Lung (tissue), 11 donors: ENCODE measurements at regions not wholly inside any gene's neighbourhood (a gene's known extent, or its start where the extent isn't known, plus 50 kb on each side); places are given as distances from the start of the nearest gene placed in this dataset.
A peak's percentile ranks its signal among the peaks of the same experiment; 100 is the strongest.

Source experiments
- ATAC-seq: fragments of 200-7000 bp; cut with Tn5 transposase; one replicate; pipeline ENCODE4 v1.9.1; 2020; ENCODE audit warnings: moderate number of reproducible peaks; ENCODE audit not compliant: insufficient read depth, low FRiP score
- DNase-seq, 3 donors: peaks; one replicate each; pipeline ENCODE4 v3.0.0-alpha.2; 2013 to 2017
- H3K27ac ChIP-seq, 2 donors: one replicate each; pipeline ENCODE4 v1.5.1; 2013; ENCODE audit warnings: mild to moderate bottlenecking in 2 of 2, moderate library complexity in 2 of 2, control low read depth in 1 of 2, inconsistent platforms in 1 of 2, low read depth in 1 of 2, low read length in 1 of 2
- H3K27me3 ChIP-seq, 3 donors: one replicate each; pipeline ENCODE4 v1.5.1; 2013; ENCODE audit warnings: low read length in 2 of 3; ENCODE audit not compliant: control insufficient read depth in 3 of 3, insufficient read depth in 3 of 3
- H3K36me3 ChIP-seq, 4 donors: one replicate each; pipeline ENCODE4 v1.5.1; 2013; ENCODE audit warnings: low read length in 4 of 4, mild to moderate bottlenecking in 1 of 4, moderate library complexity in 1 of 4; ENCODE audit not compliant: control insufficient read depth in 4 of 4, insufficient read depth in 4 of 4
- H3K4me1 ChIP-seq, 5 donors: one replicate each; pipeline ENCODE4 v1.5.1; 2013; ENCODE audit warnings: low read length in 5 of 5, mild to moderate bottlenecking in 2 of 5, moderate library complexity in 1 of 5; ENCODE audit not compliant: control insufficient read depth in 5 of 5, insufficient read depth in 5 of 5
- H3K4me3 ChIP-seq: one replicate; pipeline ENCODE4 v1.5.1; 2013; ENCODE audit warnings: mild to moderate bottlenecking, control low read depth, moderate library complexity
- H3K9ac ChIP-seq, 2 donors: one replicate each; pipeline ENCODE4 v1.5.1; 2013; ENCODE audit warnings: low read length in 2 of 2, control low read depth in 1 of 2; ENCODE audit not compliant: insufficient read depth in 1 of 2
- H3K9me3 ChIP-seq, 4 donors: one replicate each; pipeline ENCODE4 v1.5.1; 2013; ENCODE audit warnings: low read length in 3 of 4, mild to moderate bottlenecking in 1 of 4, moderate library complexity in 1 of 4; ENCODE audit not compliant: control insufficient read depth in 4 of 4, insufficient read depth in 3 of 4
- CTCF ChIP-seq: IDR thresholded peaks from 2 replicates; pipeline ENCODE4 v1.5.1; 2012; ENCODE audit warnings: mild to moderate bottlenecking; ENCODE audit errors: control extremely low read depth, extremely low read depth
- WGBS, 2 donors: extraction: QIAGEN DNeasy Blood & Tissue Kit; methylation state at CpG; one replicate each; pipeline ENCODE4 v1.1.7; 2013; 5-methylcytosine and 5-hydroxymethylcytosine counted together
- donor health status: control.
- donor health status: control.
- donor health status: Bipolar disorder and iron deficiency.
- donor health status: healthy.
- donor health status: DM: yes; HTN: yes; CAD: no.

- DNase-seq (no peak), ATAC-seq (no peak)
- Histone ChIP-seq H3K4me3 (no peak overlapping the region), H3K36me3 (no peaks in the 10 kb centered on the region), H3K27me3 (no peaks in the 10 kb centered on the region), H3K27ac (no peak overlapping the region), H3K9ac (no peak overlapping the region), H3K9me3 (peaks cover 0 to 2% (median 0%) of the 10 kb centered on the region in 4 donors), H3K4me1 (no peaks in the 10 kb centered on the region)
- TF ChIP-seq CTCF = no peak
Observed at GRCh38 chr16:16798504-16798903, 419.6 kb downstream of the NPIPA7 start.

GRCh38 chr16:16805809-16806208 is 426.9 kb downstream of the NPIPA7 start:
- no peak overlapping the region for H3K27ac ChIP-seq
- no peak overlapping the region for H3K4me3 ChIP-seq
- H3K4me1 ChIP-seq = no peaks in the 10 kb centered on the region
- H3K9ac ChIP-seq = no peak overlapping the region
- peaks cover 0 to 5% (median 0%) of the 10 kb centered on the region in 3 donors for H3K27me3 ChIP-seq
- 87 to 88% methylated on average over 4 of the region's 4 CpGs for WGBS, 2 donors
- H3K36me3 ChIP-seq = no peaks in the 10 kb centered on the region
- ATAC-seq (no peak), DNase-seq (no peak)
- peaks cover 0 to 8% (median 0%) of the 10 kb centered on the region in 4 donors for H3K9me3 ChIP-seq
- TF ChIP-seq CTCF = no peak

- no peak overlapping the region for H3K27ac ChIP-seq
- WGBS, 2 donors = 90 to 92% methylated on average over 2 of the region's 2 CpGs
- no peaks in the 10 kb centered on the region for H3K4me1 ChIP-seq
- H3K27me3 ChIP-seq = no peaks in the 10 kb centered on the region
- DNase-seq = no peak
- H3K9me3 ChIP-seq = peaks cover 0 to 5% (median under 1%) of the 10 kb centered on the region in 4 donors
- ATAC-seq = no peak
- no peak overlapping the region for H3K4me3 ChIP-seq
- TF ChIP-seq CTCF = no peak
- no peaks in the 10 kb centered on the region for H3K36me3 ChIP-seq
- no peak overlapping the region for H3K9ac ChIP-seq
Observed at GRCh38 chr16:16815641-16816040, 436.7 kb downstream of the NPIPA7 start.

GRCh38 chr16:16817196-16817595 is 438.3 kb downstream of the NPIPA7 start:
- WGBS, 2 donors = 51 to 62% methylated on average over 2 of the region's 2 CpGs
- Histone ChIP-seq H3K9me3 (peaks cover 0 to 8% (median 2%) of the 10 kb centered on the region in 4 donors), H3K36me3 (no peaks in the 10 kb centered on the region), H3K4me1 (no peaks in the 10 kb centered on the region), H3K9ac (no peak overlapping the region), H3K27ac (no peak overlapping the region), H3K4me3 (no peak overlapping the region), H3K27me3 (no peaks in the 10 kb centered on the region)
- DNase-seq (peak in 2 of 3 donors; percentile 5 to 23), ATAC-seq (no peak)
- no peak for TF ChIP-seq CTCF
